Naive B cell (primary cell): ENCODE measurements at regions not wholly inside any gene's neighbourhood (a gene's known extent, or its start where the extent isn't known, plus 50 kb on each side); places are given as distances from the start of the nearest gene placed in this dataset.

Experiments used
- ATAC-seq, 2 donors: fragments of 150-1000 bp; cut with Tn5 transposase; 2 replicates each; pipeline ENCODE4 v1.10.0; 2021; ENCODE audit warnings: low read depth in 2 of 2, mild to moderate bottlenecking in 2 of 2, moderate library complexity in 2 of 2
- DNase-seq: peaks from one replicate; pipeline ENCODE4 v3.0.0; 2022
- H3K27ac Mint-ChIP-seq, 6 donors: one replicate each; pipeline ENCODE4 v1.8.0; 2020 to 2022; ENCODE audit warnings: mild to moderate bottlenecking in 6 of 6, mixed read lengths in 6 of 6, moderate library complexity in 5 of 6, inconsistent platforms in 2 of 6
- H3K27me3 Mint-ChIP-seq, 3 donors: one replicate each; pipeline ENCODE4 v1.8.0; 2021 to 2022; ENCODE audit warnings: mixed read lengths in 3 of 3, mild to moderate bottlenecking in 1 of 3
- H3K36me3 Mint-ChIP-seq, 2 donors: one replicate each; pipeline ENCODE4 v1.8.0; 2020 to 2022; ENCODE audit warnings: mixed read lengths in 2 of 2, inconsistent platforms in 1 of 2, mild to moderate bottlenecking in 1 of 2
- H3K4me1 Mint-ChIP-seq, 3 donors: one replicate each; pipeline ENCODE4 v1.8.0; 2020 to 2022; ENCODE audit warnings: mixed read lengths in 3 of 3, inconsistent platforms in 1 of 3, mild to moderate bottlenecking in 1 of 3, moderate library complexity in 1 of 3
- H3K4me3 Mint-ChIP-seq, 8 donors: one replicate each; pipeline ENCODE4 v1.8.0; 2020 to 2022; ENCODE audit warnings: mild to moderate bottlenecking in 8 of 8, mixed read lengths in 8 of 8, moderate library complexity in 8 of 8, inconsistent platforms in 2 of 8
- H3K9me3 Mint-ChIP-seq, 7 donors: one replicate each; pipeline ENCODE4 v1.8.0; 2020 to 2022; ENCODE audit warnings: mixed read lengths in 7 of 7, mild to moderate bottlenecking in 5 of 7, inconsistent platforms in 2 of 7, moderate library complexity in 1 of 7

DNA sequence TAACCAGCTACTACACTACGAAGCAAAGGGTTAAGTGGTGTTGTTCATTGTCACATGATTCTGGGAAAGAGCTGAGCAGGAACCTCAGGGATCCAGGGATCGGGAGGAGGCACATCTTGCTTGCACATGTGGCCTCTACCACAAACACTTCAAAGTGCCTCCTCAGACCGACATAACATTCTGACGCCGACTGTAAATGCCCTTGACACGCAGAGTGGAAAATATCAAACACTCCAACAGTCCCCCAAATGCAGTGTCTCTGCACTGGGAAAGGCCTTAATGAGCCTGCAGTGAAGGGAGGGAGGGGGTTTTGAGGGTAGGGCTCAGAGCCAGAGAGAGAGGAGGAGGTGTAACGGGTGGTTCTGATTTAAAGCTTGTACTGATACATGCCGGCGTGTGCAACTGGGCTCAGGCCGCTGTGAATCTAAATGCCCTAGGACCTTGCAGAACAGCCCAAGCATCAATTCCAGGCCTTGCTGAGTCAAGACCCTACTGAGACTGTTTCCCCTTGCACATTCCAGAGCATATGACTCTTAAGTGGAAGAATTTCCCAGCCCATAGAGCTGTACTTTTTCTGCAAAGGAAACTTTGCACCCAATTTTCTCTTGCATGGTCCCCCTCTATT, 163.7 kb downstream of the NTMT2 start:
- Mint-ChIP-seq H3K9me3 (peaks cover 0 to 5% (median 0%) of the 10 kb centered on the region in 7 donors), H3K4me1 (no peaks in the 10 kb centered on the region), H3K27ac (no peak overlapping the region), H3K27me3 (peaks cover 0 to 5% (median 0%) of the 10 kb centered on the region in 3 donors), H3K36me3 (no peaks in the 10 kb centered on the region), H3K4me3 (no peak overlapping the region)
- ATAC-seq = no peak
- no peak for DNase-seq

DNA sequence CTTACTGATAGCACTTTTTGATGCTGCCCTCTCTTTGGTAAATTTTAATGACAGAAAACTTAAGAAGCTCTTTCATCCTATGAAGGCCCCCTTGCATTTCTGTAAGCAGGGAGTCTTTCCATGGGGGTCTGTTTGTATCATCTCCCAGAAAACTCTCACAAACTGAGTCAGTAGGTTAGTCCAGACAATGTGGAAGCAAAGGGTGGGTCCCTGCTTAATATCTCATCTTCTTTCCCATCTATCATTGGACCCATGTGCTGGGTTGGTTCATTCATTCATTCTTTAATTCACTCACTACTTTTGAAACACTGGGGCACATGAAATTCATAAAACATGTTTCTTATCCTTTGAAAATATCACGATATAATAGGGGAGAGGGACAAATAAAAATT, 164.3 kb downstream of the NTMT2 start:
- H3K4me1 Mint-ChIP-seq = no peaks in the 10 kb centered on the region

GRCh38 chr1:170310951-170311350, 165.2 kb downstream of the NTMT2 start:
- H3K9me3 Mint-ChIP-seq = peaks cover 0 to 5% (median 0%) of the 10 kb centered on the region in 7 donors
- ATAC-seq = no peak
- H3K27me3 Mint-ChIP-seq = peaks cover 0 to 8% (median 5%) of the 10 kb centered on the region in 3 donors
- DNase-seq = no peak
- H3K36me3 Mint-ChIP-seq = no peaks in the 10 kb centered on the region
- no peak overlapping the region for H3K27ac Mint-ChIP-seq
- H3K4me3 Mint-ChIP-seq = no peak overlapping the region
- no peaks in the 10 kb centered on the region for H3K4me1 Mint-ChIP-seq

More for the DNA sequence above, 164.3 kb downstream of the NTMT2 start:
- no peaks in the 10 kb centered on the region for H3K36me3 Mint-ChIP-seq
- DNase-seq = no peak
- H3K27me3 Mint-ChIP-seq = peaks cover 0 to 5% (median 0%) of the 10 kb centered on the region in 3 donors
- no peak for ATAC-seq
- H3K9me3 Mint-ChIP-seq = peaks cover 0 to 5% (median 0%) of the 10 kb centered on the region in 7 donors
- H3K27ac Mint-ChIP-seq = no peak overlapping the region
- H3K4me3 Mint-ChIP-seq = no peak overlapping the region

DNA sequence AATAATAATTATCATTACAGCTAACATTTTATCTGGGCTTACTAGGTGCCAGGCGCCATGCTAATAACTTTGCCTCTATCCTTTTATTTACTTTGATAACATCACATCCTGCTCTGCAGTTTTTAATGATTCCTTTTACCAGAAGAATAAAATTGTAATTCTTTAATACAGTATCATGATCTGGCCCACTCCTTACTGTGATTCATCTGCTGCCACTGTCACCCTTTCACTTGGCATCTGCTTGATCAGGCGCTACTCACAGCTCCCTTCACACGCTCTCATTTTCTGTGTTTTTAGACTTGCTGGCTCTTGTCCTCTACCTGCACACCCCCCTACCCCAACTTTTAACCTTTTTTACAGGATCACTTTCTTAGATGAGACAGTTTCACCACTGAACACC, 167.5 kb downstream of the NTMT2 start:
- no peaks in the 10 kb centered on the region for H3K36me3 Mint-ChIP-seq
- no peak overlapping the region for H3K27ac Mint-ChIP-seq
- H3K4me1 Mint-ChIP-seq = no peaks in the 10 kb centered on the region
- ATAC-seq (no peak), DNase-seq (no peak)
- peaks cover 0 to 12% (median 0%) of the 10 kb centered on the region in 3 donors for H3K27me3 Mint-ChIP-seq
- no peak overlapping the region for H3K4me3 Mint-ChIP-seq
- H3K9me3 Mint-ChIP-seq = peaks cover 0 to 5% (median 0%) of the 10 kb centered on the region in 7 donors

DNA sequence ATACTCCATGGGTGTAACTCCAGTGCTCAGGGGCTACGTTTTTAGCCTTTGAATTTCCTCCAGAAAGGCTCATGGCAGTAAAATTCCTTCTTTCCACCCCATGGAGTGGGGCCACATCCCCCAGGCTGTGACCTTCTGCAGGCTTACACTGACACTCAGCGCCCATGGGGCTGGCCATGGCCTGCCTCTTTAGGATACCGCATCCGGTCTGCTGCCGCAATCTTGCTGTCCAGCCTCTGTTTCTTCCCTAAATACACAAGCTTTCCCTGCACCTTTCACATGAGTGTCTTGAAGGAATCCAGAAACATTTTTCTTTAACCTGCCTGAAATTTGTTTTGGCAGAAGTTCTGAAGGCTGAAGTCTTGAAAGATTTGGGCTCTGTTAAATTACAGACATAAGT, 170.5 kb downstream of the NTMT2 start:
- H3K27me3 Mint-ChIP-seq = peaks cover 0 to 12% (median 0%) of the 10 kb centered on the region in 3 donors
- no peak for ATAC-seq
- no peak overlapping the region for H3K27ac Mint-ChIP-seq
- no peaks in the 10 kb centered on the region for H3K4me1 Mint-ChIP-seq
- peaks cover 0 to 2% (median 0%) of the 10 kb centered on the region in 7 donors for H3K9me3 Mint-ChIP-seq
- no peak overlapping the region for H3K4me3 Mint-ChIP-seq
- no peaks in the 10 kb centered on the region for H3K36me3 Mint-ChIP-seq
- DNase-seq = no peak

- H3K9me3 Mint-ChIP-seq = peaks cover 0 to 2% (median 0%) of the 10 kb centered on the region in 7 donors
- no peak overlapping the region for H3K4me3 Mint-ChIP-seq
- peaks cover 0 to 12% (median 0%) of the 10 kb centered on the region in 3 donors for H3K27me3 Mint-ChIP-seq
- DNase-seq = no peak
- H3K36me3 Mint-ChIP-seq = no peaks in the 10 kb centered on the region
- H3K4me1 Mint-ChIP-seq = no peaks in the 10 kb centered on the region
- H3K27ac Mint-ChIP-seq = no peak overlapping the region
- ATAC-seq = no peak
Observed at GRCh38 chr1:170318141-170318540, 172.4 kb downstream of the NTMT2 start.

DNA sequence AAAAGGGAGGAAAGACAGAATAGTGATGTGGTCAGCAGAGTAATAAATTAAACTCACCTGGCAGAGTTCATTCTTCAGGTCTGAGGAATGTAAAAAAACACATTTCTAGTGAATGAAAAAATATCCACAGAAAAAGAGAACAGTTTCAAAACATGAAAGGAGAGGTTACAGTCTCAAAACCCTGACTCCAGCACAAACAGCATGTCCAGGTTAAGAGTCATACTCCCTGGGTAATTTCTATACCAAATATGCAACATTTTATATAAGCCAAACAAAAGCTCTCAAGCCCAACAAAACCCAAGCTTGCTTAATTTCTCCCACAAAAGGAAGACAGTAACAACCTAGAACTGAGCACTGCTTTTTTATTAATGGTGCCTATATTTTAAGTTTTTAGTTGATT, 173.0 kb downstream of the NTMT2 start:
- Mint-ChIP-seq H3K9me3 (peaks cover 0 to 7% (median 2%) of the 10 kb centered on the region in 7 donors), H3K27ac (no peak overlapping the region), H3K4me3 (no peak overlapping the region), H3K36me3 (no peaks in the 10 kb centered on the region), H3K27me3 (peaks cover 0 to 16% (median 0%) of the 10 kb centered on the region in 3 donors), H3K4me1 (no peaks in the 10 kb centered on the region)
- ATAC-seq = no peak
- DNase-seq = no peak

GRCh38 chr1:170321113-170321512, 175.4 kb downstream of the NTMT2 start:
- Mint-ChIP-seq H3K4me1 (no peaks in the 10 kb centered on the region), H3K4me3 (no peak overlapping the region), H3K27ac (no peak overlapping the region), H3K9me3 (peaks cover 0 to 10% (median 2%) of the 10 kb centered on the region in 7 donors), H3K27me3 (peaks cover 0 to 8% (median 0%) of the 10 kb centered on the region in 3 donors), H3K36me3 (no peaks in the 10 kb centered on the region)
- ATAC-seq (no peak), DNase-seq (no peak)

GRCh38 chr1:170326186-170326585, 180.4 kb downstream of the NTMT2 start:
- Mint-ChIP-seq H3K4me1 (no peaks in the 10 kb centered on the region), H3K4me3 (no peak overlapping the region), H3K36me3 (no peaks in the 10 kb centered on the region), H3K27ac (no peak overlapping the region), H3K27me3 (peaks cover 0 to 4% (median 0%) of the 10 kb centered on the region in 3 donors), H3K9me3 (peaks cover 0 to 10% (median 2%) of the 10 kb centered on the region in 7 donors)
- no peak for ATAC-seq
- DNase-seq = no peak

GRCh38 chr1:170332801-170333200, 187.0 kb downstream of the NTMT2 start:
- H3K4me1 Mint-ChIP-seq = no peaks in the 10 kb centered on the region

GRCh38 chr1:170337413-170337994, 191.7 kb downstream of the NTMT2 start:
- Mint-ChIP-seq H3K4me1 (no peaks in the 10 kb centered on the region), H3K27ac (no peak overlapping the region), H3K4me3 (no peak overlapping the region), H3K36me3 (no peaks in the 10 kb centered on the region), H3K27me3 (no peaks in the 10 kb centered on the region), H3K9me3 (peaks cover 0 to 3% (median 0%) of the 10 kb centered on the region in 7 donors)
- no peak for ATAC-seq
- DNase-seq = no peak

More at GRCh38 chr1:170332801-170333200, 187.0 kb downstream of the NTMT2 start:
- no peaks in the 10 kb centered on the region for H3K36me3 Mint-ChIP-seq
- DNase-seq = no peak
- ATAC-seq = no peak
- H3K9me3 Mint-ChIP-seq = peaks cover 0 to 3% (median 0%) of the 10 kb centered on the region in 7 donors
- H3K27ac Mint-ChIP-seq = no peak overlapping the region
- no peaks in the 10 kb centered on the region for H3K27me3 Mint-ChIP-seq
- H3K4me3 Mint-ChIP-seq = no peak overlapping the region

GRCh38 chr1:170339534-170339933, 192.4 kb upstream of the GORAB start:
- ATAC-seq (no peak), DNase-seq (no peak)
- H3K4me3 Mint-ChIP-seq = no peak overlapping the region
- H3K4me1 Mint-ChIP-seq = no peaks in the 10 kb centered on the region
- no peaks in the 10 kb centered on the region for H3K36me3 Mint-ChIP-seq
- peaks cover 0 to 1% (median 0%) of the 10 kb centered on the region in 7 donors for H3K9me3 Mint-ChIP-seq
- H3K27me3 Mint-ChIP-seq = peaks cover 0 to 6% (median 0%) of the 10 kb centered on the region in 3 donors
- no peak overlapping the region for H3K27ac Mint-ChIP-seq

DNA sequence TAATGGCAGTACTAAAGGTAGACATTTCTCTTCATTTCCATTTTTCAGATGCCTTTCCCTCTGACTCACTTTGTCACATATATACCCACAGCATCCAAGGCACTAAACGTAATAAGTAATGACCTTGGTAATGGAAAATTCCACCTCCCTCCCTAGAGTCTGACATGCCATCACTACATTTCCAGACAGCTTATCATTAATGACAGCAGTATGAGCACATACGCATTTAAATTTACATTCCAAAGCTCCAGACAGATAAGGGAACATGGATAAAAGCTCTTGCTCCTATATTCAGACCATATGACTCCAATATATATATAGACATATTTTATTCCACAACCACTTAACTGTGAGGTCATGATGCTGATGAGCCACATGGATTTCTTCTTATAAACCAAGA, 191.7 kb upstream of the GORAB start:
- no peak for DNase-seq
- Mint-ChIP-seq H3K9me3 (no peaks in the 10 kb centered on the region), H3K4me1 (no peaks in the 10 kb centered on the region), H3K36me3 (no peaks in the 10 kb centered on the region), H3K27me3 (peaks cover 0 to 6% (median 0%) of the 10 kb centered on the region in 3 donors), H3K27ac (no peak overlapping the region), H3K4me3 (no peak overlapping the region)
- no peak for ATAC-seq

- Mint-ChIP-seq H3K27ac (no peak overlapping the region), H3K9me3 (peaks cover 0 to 1% (median 0%) of the 10 kb centered on the region in 7 donors), H3K4me3 (no peak overlapping the region), H3K36me3 (no peaks in the 10 kb centered on the region), H3K4me1 (no peaks in the 10 kb centered on the region), H3K27me3 (no peaks in the 10 kb centered on the region)
- DNase-seq (no peak), ATAC-seq (no peak)
Observed at GRCh38 chr1:170351366-170351946, 180.5 kb upstream of the GORAB start.
